MM.1S (cell line): ENCODE measurements at regions not wholly inside any gene's neighbourhood (a gene's known extent, or its start where the extent isn't known, plus 50 kb on each side); places are given as distances from the start of the nearest gene placed in this dataset.

Experiments
- DNase-seq: peaks from one replicate; pipeline ENCODE4 v3.0.0-alpha.2; 2015
- H2AFZ ChIP-seq: fragments of 300-600 bp; sonication (generic); 2 replicates; pipeline ENCODE4 v1.6.0; 2016; ENCODE audit warnings: antibody characterized with exemption, low read length
- H3F3A ChIP-seq: fragments of 300-600 bp; sonication (generic); 2 replicates; pipeline ENCODE4 v1.6.1; 2016; ENCODE audit warnings: mild to moderate bottlenecking, antibody characterized with exemption, low read length, moderate library complexity, mixed read lengths; ENCODE audit not compliant: insufficient read depth
- H3K27ac ChIP-seq: fragments of 300-600 bp; sonication (generic); 2 replicates; pipeline ENCODE4 v1.5.1; 2016; ENCODE audit warnings: mild to moderate bottlenecking, low read length
- H3K27me3 ChIP-seq: fragments of 300-600 bp; sonication (generic); replicated peaks from 2 replicates; pipeline ENCODE4 v1.6.0; 2016; ENCODE audit warnings: low read length; ENCODE audit not compliant: insufficient read depth
- H3K36me3 ChIP-seq: fragments of 300-600 bp; sonication (generic); replicated peaks from 2 replicates; pipeline ENCODE4 v1.6.1; 2016; ENCODE audit warnings: mild to moderate bottlenecking, low read length, mixed read lengths; ENCODE audit not compliant: insufficient read depth
- H3K4me1 ChIP-seq: fragments of 300-600 bp; sonication (generic); 2 replicates; pipeline ENCODE4 v1.6.1; 2016; ENCODE audit warnings: low read length, mixed read lengths
- H3K4me2 ChIP-seq: fragments of 300-600 bp; sonication (generic); 2 replicates; pipeline ENCODE4 v1.6.0; 2016; ENCODE audit warnings: low read depth, low read length
- H3K4me3 ChIP-seq: fragments of 300-600 bp; sonication (generic); 2 replicates; pipeline ENCODE4 v1.5.1; 2016; ENCODE audit warnings: low read length, mixed read lengths
- H3K79me2 ChIP-seq: fragments of 300-600 bp; sonication (generic); 2 replicates; pipeline ENCODE4 v1.6.1; 2016; ENCODE audit warnings: mixed run types, low read length, mixed read lengths
- H3K9ac ChIP-seq: fragments of 300-600 bp; sonication (generic); 2 replicates; pipeline ENCODE4 v1.6.1; 2016; ENCODE audit warnings: low read length, mixed read lengths
- H3K9me2 ChIP-seq: fragments of 300-600 bp; sonication (generic); replicated peaks from 2 replicates; pipeline ENCODE4 v1.6.1; 2016; ENCODE audit warnings: mild to moderate bottlenecking, low read length, mixed read lengths; ENCODE audit not compliant: insufficient read depth
- H3K9me3 ChIP-seq: fragments of 300-600 bp; sonication (generic); replicated peaks from 2 replicates; pipeline ENCODE4 v1.6.1; 2016; ENCODE audit warnings: mild to moderate bottlenecking, low read length, mixed read lengths; ENCODE audit not compliant: insufficient read depth
- H4K20me1 ChIP-seq: fragments of 300-600 bp; sonication (generic); 2 replicates; pipeline ENCODE4 v1.6.1; 2016; ENCODE audit warnings: mild to moderate bottlenecking, low read length, moderate library complexity, mixed read lengths; ENCODE audit not compliant: insufficient read depth
- EZH2 ChIP-seq: fragments of 300-600 bp; sonication (generic); optimal IDR thresholded peaks from 2 replicates; pipeline ENCODE3; 2017; ENCODE audit warnings: low read depth, mild to moderate bottlenecking, antibody characterized with exemption, low read length, mixed read lengths
- EZH2phosphoT487 ChIP-seq: fragments of 300-600 bp; sonication (generic); IDR thresholded peaks from 2 replicates; pipeline ENCODE4 v1.6.1; 2018; ENCODE audit warnings: antibody characterized with exemption, low read length
- TF ChIP-seq, protein P1 (sequence below): fragments of 300-600 bp; sonication (generic); IDR thresholded peaks from 2 replicates; pipeline ENCODE4 v1.5.1; 2016; ENCODE audit warnings: antibody characterized with exemption, low read length, mixed read lengths

DNA sequence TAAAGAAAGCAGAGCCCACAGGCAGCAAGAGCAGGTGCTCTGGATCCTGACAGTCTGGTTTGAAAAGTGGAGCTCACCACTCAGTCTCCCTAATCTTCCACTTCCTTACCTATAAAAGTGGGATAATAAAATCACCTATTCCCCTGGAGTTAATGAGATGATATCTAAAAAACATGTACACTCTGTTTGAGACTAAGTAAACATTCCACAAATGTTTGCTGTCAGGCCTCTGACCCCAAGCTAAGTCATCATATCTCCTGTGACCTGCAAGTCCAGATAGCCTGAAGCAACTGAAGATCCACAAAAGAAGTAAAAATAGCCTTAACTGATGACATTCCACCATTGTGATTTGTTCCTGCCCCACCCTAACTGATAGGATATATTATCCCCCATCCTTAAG, 1324.5 kb downstream of the XPNPEP1 start:
- no peaks in the 10 kb centered on the region for H3K9me3 ChIP-seq
- no peaks in the 10 kb centered on the region for H3K27me3 ChIP-seq
- no peaks in the 10 kb centered on the region for H3K79me2 ChIP-seq
- H3F3A ChIP-seq = no peaks in the 10 kb centered on the region
- H3K27ac ChIP-seq = no peak overlapping the region
- H3K4me1 ChIP-seq = peaks cover 14% of the 10 kb centered on the region
- H3K4me3 ChIP-seq = peak overlapping the region; percentile 63
- H3K9ac ChIP-seq = peak overlapping the region; percentile 43; the same call in 1 of the 2 replicates
- H2AFZ ChIP-seq = peak overlapping the region; percentile 75
- no peaks in the 10 kb centered on the region for H3K36me3 ChIP-seq
- no peaks in the 10 kb centered on the region for H4K20me1 ChIP-seq
- H3K9me2 ChIP-seq = no peaks in the 10 kb centered on the region
- H3K4me2 ChIP-seq = peak overlapping the region; percentile 46
- TF ChIP-seq, protein P1, sequence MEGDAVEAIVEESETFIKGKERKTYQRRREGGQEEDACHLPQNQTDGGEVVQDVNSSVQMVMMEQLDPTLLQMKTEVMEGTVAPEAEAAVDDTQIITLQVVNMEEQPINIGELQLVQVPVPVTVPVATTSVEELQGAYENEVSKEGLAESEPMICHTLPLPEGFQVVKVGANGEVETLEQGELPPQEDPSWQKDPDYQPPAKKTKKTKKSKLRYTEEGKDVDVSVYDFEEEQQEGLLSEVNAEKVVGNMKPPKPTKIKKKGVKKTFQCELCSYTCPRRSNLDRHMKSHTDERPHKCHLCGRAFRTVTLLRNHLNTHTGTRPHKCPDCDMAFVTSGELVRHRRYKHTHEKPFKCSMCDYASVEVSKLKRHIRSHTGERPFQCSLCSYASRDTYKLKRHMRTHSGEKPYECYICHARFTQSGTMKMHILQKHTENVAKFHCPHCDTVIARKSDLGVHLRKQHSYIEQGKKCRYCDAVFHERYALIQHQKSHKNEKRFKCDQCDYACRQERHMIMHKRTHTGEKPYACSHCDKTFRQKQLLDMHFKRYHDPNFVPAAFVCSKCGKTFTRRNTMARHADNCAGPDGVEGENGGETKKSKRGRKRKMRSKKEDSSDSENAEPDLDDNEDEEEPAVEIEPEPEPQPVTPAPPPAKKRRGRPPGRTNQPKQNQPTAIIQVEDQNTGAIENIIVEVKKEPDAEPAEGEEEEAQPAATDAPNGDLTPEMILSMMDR = no peak
- no peak for TF ChIP-seq EZH2phosphoT487
- no peak for TF ChIP-seq EZH2
- no peak for DNase-seq

GRCh38 chr10:108598320-108598695, 1325.0 kb downstream of the XPNPEP1 start:
- Histone ChIP-seq H3K4me3 (no peak overlapping the region), H3F3A (no peaks in the 10 kb centered on the region), H3K36me3 (no peaks in the 10 kb centered on the region), H3K79me2 (no peaks in the 10 kb centered on the region), H3K27ac (no peak overlapping the region), H3K9ac (no peak overlapping the region), H2AFZ (peak overlapping the region; percentile 75; the same call in 1 of the 2 replicates), H3K9me3 (no peaks in the 10 kb centered on the region), H3K27me3 (no peaks in the 10 kb centered on the region), H3K4me1 (peaks cover 14% of the 10 kb centered on the region), H3K9me2 (no peaks in the 10 kb centered on the region), H3K4me2 (no peak overlapping the region), H4K20me1 (no peaks in the 10 kb centered on the region)
- DNase-seq = no peak
- TF ChIP-seq EZH2 (no peak), EZH2phosphoT487 (no peak)
- TF ChIP-seq, protein P1 = no peak

DNA sequence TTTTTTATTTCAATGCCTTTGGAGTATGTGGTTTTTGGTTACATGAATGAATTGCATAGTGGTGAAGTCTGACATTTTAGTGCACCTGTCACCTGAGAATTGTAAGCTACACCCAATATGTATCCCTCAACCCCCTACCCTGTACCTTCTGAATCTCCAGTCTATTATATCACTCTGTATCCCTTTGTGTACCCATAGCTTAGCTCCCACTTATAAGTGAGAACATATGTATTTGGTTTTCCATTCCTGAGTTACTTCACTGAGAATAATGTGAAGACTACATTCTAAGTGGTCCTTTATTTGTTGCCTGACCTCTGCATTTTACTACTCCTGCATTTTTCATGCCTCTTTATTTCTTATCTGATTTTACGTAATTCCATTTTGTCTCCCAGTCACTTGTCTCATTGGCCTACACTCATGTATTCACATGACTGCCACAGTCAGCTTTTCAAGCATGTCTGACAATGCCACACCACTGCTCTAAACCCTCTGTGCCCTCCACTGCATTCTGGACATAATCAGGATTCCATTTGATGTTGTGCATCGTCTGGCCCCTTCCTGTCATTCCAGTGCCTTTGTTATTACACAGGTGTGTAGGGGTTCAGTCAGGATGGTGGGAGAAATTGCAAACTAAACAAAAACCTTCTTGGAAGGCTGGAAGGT, 1325.5 kb downstream of the XPNPEP1 start:
- Histone ChIP-seq H2AFZ (no peak overlapping the region), H3K9me3 (no peaks in the 10 kb centered on the region), H3K4me1 (peaks cover 14% of the 10 kb centered on the region), H3K9me2 (no peaks in the 10 kb centered on the region), H3K27me3 (no peaks in the 10 kb centered on the region), H3F3A (no peaks in the 10 kb centered on the region), H3K79me2 (no peaks in the 10 kb centered on the region), H3K36me3 (no peaks in the 10 kb centered on the region), H3K9ac (no peak overlapping the region), H3K4me2 (no peak overlapping the region), H3K27ac (no peak overlapping the region), H3K4me3 (no peak overlapping the region), H4K20me1 (no peaks in the 10 kb centered on the region)
- TF ChIP-seq EZH2phosphoT487 (no peak), EZH2 (no peak)
- TF ChIP-seq, protein P1 = no peak
- no peak for DNase-seq
